ENCODE measurements at regions not wholly inside any gene's neighbourhood (a gene's known extent, or its start where the extent isn't known, plus 50 kb on each side); places are given as distances from the start of the nearest gene placed in this dataset.

GRCh38 chr17:14547556-14547955 is 246.7 kb downstream of the HS3ST3B1 start:
- no peak for TF ChIP-seq CTCF (IDR thresholded peaks at IDR 0.05)
- TF ChIP-seq POLR2AphosphoS5 (IDR thresholded peaks at IDR 0.05; ENCODE audit: insufficient read depth in 1 of 2, low read depth in 1 of 2): no peak
